Karpas-422 (cell line): ENCODE measurements at regions not wholly inside any gene's neighbourhood (a gene's known extent, or its start where the extent isn't known, plus 50 kb on each side); places are given as distances from the start of the nearest gene placed in this dataset.

Source experiments
- DNase-seq: peaks from one replicate; pipeline ENCODE4 v3.0.0-alpha.2; 2015
- H2AFZ ChIP-seq: fragments of 200-600 bp; sonication (generic); 2 replicates; pipeline ENCODE4 v1.6.1; 2014; ENCODE audit warnings: antibody characterized with exemption, low read length, mixed read lengths
- H3K27ac ChIP-seq: fragments of 200-600 bp; sonication (generic); 2 replicates; pipeline ENCODE4 v1.5.1; 2014; ENCODE audit warnings: mild to moderate bottlenecking, low read length, moderate library complexity
- H3K27me3 ChIP-seq: fragments of 200-600 bp; sonication (generic); 2 replicates; pipeline ENCODE4 v1.6.1; 2014; ENCODE audit warnings: low read length, mixed read lengths
- H3K36me3 ChIP-seq: fragments of 200-600 bp; sonication (generic); 2 replicates; pipeline ENCODE4 v1.6.1; 2014; ENCODE audit warnings: low read length, mixed read lengths; ENCODE audit not compliant: insufficient read depth
- H3K4me1 ChIP-seq: fragments of 200-600 bp; sonication (generic); 2 replicates; pipeline ENCODE4 v1.6.1; 2014; ENCODE audit warnings: mild to moderate bottlenecking, low read length, mixed read lengths
- H3K4me2 ChIP-seq: fragments of 200-600 bp; sonication (generic); 2 replicates; pipeline ENCODE4 v1.6.1; 2014; ENCODE audit warnings: low read length, low read depth, mild to moderate bottlenecking; ENCODE audit not compliant: poor library complexity, severe bottlenecking
- H3K4me3 ChIP-seq: fragments of 200-600 bp; sonication (generic); 2 replicates; pipeline ENCODE4 v1.5.1; 2014; ENCODE audit warnings: mild to moderate bottlenecking, antibody characterized with exemption, low read length, mixed read lengths
- H3K79me2 ChIP-seq: fragments of 200-600 bp; sonication (generic); 2 replicates; pipeline ENCODE4 v1.6.1; 2014; ENCODE audit warnings: mild to moderate bottlenecking, low read length, mixed read lengths
- H3K9ac ChIP-seq: fragments of 200-600 bp; sonication (generic); 2 replicates; pipeline ENCODE4 v1.6.0; 2014; ENCODE audit warnings: low read length
- H3K9me2 ChIP-seq: fragments of 200-600 bp; sonication (generic), shearing (Covaris generic); replicated peaks from 2 replicates; pipeline ENCODE4 v1.6.0; 2014; ENCODE audit warnings: mild to moderate bottlenecking, low read length, moderate library complexity; ENCODE audit not compliant: insufficient read depth
- H3K9me3 ChIP-seq: fragments of 300-700, 200-600 bp; sonication (generic); 2 replicates; pipeline ENCODE4 v1.6.1; 2014; ENCODE audit warnings: low read length, mixed read lengths
- H4K20me1 ChIP-seq: fragments of 200-600 bp; sonication (generic); 2 replicates; pipeline ENCODE4 v1.6.1; 2014; ENCODE audit warnings: mild to moderate bottlenecking, antibody characterized with exemption, low read length, low read depth; ENCODE audit not compliant: insufficient read depth

DNA sequence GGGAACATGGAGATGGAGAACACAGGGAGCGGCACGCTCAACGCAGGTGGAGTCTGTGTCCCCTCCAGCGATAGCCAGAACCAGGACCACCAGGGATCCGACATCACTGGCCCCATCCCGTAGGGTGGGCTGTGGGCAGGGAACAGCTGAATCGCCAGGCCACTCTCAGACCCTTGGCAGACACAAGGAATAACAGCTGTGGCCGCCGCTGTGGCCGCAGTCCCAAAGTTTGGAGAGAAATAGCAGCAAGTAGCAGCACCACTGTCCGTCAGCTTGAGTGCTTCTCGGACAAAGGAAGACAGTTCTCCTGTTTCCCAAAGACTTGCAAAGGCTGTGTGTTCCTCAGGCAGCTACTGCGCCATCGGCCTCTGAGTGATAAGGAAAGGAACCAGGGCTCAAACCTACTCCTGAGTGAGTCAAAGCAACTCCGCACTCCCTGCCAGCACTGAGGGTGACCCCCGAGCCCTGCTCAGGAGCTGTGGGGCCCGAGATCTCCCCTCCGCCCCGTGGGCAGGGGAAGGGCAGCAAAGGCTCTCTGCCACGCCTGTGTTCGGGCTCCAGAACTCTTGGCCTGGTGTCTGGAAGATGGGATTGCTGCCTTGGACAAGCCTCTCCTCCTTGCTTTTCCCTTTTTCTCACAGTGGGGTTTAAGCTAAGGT lies 82.3 kb upstream of the FAM20C start:
- no peak overlapping the region for H3K4me2 ChIP-seq
- H3K79me2 ChIP-seq, result no peaks in the 10 kb centered on the region
- no peaks in the 10 kb centered on the region for H4K20me1 ChIP-seq
- no peak overlapping the region for H3K27ac ChIP-seq
- H3K36me3 ChIP-seq, result no peaks in the 10 kb centered on the region
- no peak overlapping the region for H3K9ac ChIP-seq
- no peak overlapping the region for H3K4me3 ChIP-seq
- DNase-seq, result no peak
- H3K27me3 ChIP-seq, result no peaks in the 10 kb centered on the region
- H3K9me3 ChIP-seq, result no peaks in the 10 kb centered on the region
- no peaks in the 10 kb centered on the region for H3K9me2 ChIP-seq
- no peaks in the 10 kb centered on the region for H3K4me1 ChIP-seq
- no peak overlapping the region for H2AFZ ChIP-seq

DNA sequence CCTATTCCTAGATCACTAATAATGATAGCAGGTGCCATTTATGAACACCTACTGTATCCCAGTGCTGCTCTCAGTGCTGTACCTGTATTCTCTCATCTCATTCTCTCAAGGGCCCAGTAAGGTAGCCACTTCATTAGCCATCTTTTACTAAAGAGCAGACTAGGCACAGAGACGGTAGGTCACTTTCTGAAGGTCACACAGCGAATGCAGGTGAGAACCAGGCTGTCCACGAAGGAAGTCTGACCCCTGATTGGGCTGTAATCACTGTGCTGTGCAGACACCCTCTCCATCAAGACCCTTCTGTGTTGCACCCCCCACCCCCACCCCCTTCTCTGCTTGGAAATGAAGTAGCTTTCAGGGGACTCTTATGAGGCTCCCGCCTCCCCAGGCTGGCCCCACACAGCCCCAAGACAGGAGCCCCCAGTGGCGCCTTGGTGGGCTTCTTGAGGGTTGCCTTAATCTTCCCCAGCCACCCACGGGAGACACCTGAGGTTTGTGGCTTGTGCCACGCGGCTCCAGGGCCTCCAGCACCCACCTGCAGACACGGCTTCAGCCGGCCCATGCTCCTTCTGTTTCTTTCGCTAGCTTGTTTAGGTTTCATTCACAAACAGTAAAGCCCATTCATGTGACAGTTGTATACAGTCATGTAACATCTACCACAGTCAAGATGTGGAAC lies 81.7 kb upstream of the FAM20C start:
- no peaks in the 10 kb centered on the region for H3K27me3 ChIP-seq
- no peak for DNase-seq
- H3K27ac ChIP-seq, result no peak overlapping the region
- H3K79me2 ChIP-seq, result no peaks in the 10 kb centered on the region
- no peaks in the 10 kb centered on the region for H3K4me1 ChIP-seq
- no peak overlapping the region for H3K4me2 ChIP-seq
- H3K9me3 ChIP-seq, result no peaks in the 10 kb centered on the region
- H2AFZ ChIP-seq, result no peak overlapping the region
- no peaks in the 10 kb centered on the region for H3K36me3 ChIP-seq
- no peak overlapping the region for H3K9ac ChIP-seq
- H4K20me1 ChIP-seq, result no peaks in the 10 kb centered on the region
- no peaks in the 10 kb centered on the region for H3K9me2 ChIP-seq
- H3K4me3 ChIP-seq, result no peak overlapping the region

DNA sequence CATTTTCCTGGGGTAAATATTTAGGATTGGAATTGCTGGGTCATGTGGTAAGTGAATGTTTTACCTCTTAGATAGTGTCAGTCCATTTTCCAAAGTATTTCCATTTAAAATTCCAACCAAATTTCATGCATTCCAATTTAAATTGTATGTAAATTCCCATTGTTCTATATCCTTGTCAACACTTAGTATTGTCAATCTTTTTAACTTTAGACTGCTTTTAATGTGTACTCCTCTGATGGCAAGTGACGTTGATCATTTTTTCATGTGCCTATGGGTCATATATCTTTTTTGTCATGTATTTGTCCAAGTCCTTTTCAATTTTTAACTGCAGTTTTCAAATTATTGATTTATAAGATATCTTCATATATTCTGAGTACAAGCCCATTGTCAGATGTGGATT lies 80.8 kb upstream of the FAM20C start:
- no peaks in the 10 kb centered on the region for H3K9me3 ChIP-seq
- no peak for DNase-seq
- H3K36me3 ChIP-seq, result no peaks in the 10 kb centered on the region
- no peak overlapping the region for H3K27ac ChIP-seq
- H3K4me3 ChIP-seq, result no peak overlapping the region
- no peaks in the 10 kb centered on the region for H3K27me3 ChIP-seq
- no peaks in the 10 kb centered on the region for H3K9me2 ChIP-seq
- H3K4me2 ChIP-seq, result no peak overlapping the region
- H3K9ac ChIP-seq, result no peak overlapping the region
- no peaks in the 10 kb centered on the region for H3K4me1 ChIP-seq
- H4K20me1 ChIP-seq, result no peaks in the 10 kb centered on the region
- H3K79me2 ChIP-seq, result no peaks in the 10 kb centered on the region
- H2AFZ ChIP-seq, result no peak overlapping the region

DNA sequence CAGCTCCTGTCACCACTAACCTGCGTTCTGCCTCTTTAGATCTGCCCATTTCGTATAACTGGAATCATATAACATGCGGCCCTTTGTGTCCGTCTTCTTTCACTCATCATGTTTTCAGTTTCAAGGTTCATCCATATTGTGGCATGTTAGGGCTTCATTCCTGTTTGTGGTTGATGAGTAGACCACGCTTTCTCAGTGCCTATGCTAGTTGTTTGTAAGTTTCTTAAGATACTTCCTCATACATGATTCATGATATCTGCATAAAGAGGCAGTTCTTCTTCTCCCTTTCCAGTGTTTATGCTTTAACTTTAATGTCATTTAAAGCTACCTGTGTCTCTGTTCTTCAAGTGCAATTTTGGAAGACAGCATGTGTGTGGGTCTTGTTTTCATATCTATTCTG lies 79.5 kb upstream of the FAM20C start:
- Histone ChIP-seq H3K36me3 (no peaks in the 10 kb centered on the region), H2AFZ (no peak overlapping the region), H3K9ac (no peak overlapping the region), H3K27me3 (no peaks in the 10 kb centered on the region), H3K27ac (no peak overlapping the region), H3K4me1 (no peaks in the 10 kb centered on the region), H3K9me3 (no peaks in the 10 kb centered on the region), H3K9me2 (no peaks in the 10 kb centered on the region), H3K4me3 (no peak overlapping the region), H3K4me2 (no peak overlapping the region), H4K20me1 (no peaks in the 10 kb centered on the region), H3K79me2 (no peaks in the 10 kb centered on the region)
- no peak for DNase-seq

DNA sequence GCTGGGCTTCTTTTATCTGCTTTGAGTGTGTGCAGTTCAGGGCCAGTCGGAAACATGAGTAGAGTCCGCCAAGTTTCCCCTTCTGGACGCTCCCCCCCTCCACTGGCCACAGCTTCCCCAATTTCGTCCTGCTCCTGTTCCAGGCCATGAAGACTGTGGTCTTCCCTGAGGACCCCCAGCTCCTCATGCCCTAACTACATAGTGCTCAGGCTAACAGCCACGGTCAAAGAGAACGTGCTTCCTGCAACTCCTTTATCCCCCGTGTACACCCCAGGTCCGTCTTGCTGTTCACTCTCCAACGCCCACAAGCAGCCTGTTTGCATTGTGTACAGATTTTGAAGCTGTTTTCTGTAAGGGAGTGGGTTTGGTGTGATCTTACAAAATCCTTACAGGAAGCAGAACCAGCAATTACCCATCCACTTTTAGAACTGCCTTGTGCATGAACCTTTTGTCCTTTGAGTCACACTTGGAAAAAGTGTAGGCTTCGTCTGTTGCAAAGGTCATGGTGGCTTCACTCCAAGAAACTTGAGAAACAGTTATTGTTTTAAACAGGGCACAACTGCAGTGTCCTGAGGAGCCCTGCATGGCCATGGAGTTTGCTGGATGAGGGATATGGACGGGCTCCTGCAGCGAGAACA lies 77.0 kb upstream of the FAM20C start:
- H3K27me3 ChIP-seq, result no peaks in the 10 kb centered on the region
- DNase-seq, result no peak
- H3K4me2 ChIP-seq, result no peak overlapping the region

DNA sequence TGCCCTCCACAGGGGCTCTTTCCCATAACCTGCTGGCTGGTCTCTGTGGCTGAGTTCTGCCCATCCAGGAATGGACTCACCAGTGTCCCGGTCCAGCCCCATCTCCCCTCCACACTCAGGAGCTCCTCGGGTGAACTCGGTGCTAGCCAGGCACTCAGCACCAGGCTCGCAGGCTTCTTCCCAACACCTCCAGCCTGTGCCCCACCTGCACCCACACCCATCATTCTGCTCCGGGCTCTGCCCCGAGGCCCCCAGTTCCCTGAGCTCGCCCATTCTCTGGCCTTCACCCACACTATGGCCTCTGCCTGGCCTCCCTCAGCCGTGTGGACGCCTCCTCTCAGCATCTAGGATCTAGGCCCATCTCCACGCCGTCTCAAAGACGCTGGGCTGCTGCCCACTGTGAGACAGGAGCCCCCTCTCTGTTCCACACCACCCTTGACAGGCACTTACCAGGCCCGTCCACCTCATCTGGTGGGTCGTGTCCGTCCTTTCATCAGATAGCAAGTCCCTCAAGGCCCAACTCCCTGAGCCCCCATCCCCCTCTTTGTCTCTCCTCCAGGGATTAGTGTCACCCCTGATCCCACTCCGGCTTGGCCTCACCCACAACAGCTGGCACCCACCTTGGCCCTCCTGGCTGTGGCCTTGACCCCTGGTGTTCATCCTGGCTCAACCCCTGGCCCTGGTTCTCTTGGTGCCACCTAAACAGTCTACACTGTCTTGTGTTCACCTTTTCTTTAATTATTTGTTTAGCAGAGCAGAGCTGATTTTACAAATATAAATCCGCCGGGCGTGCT lies 76.0 kb upstream of the FAM20C start:
- no peak overlapping the region for H3K9ac ChIP-seq
- no peaks in the 10 kb centered on the region for H4K20me1 ChIP-seq
- H3K9me2 ChIP-seq, result no peaks in the 10 kb centered on the region
- no peaks in the 10 kb centered on the region for H3K9me3 ChIP-seq
- no peak for DNase-seq
- H3K4me3 ChIP-seq, result no peak overlapping the region
- H3K79me2 ChIP-seq, result no peaks in the 10 kb centered on the region
- H3K27me3 ChIP-seq, result no peaks in the 10 kb centered on the region
- no peak overlapping the region for H3K4me2 ChIP-seq
- no peaks in the 10 kb centered on the region for H3K4me1 ChIP-seq
- no peak overlapping the region for H3K27ac ChIP-seq
- no peaks in the 10 kb centered on the region for H3K36me3 ChIP-seq
- no peak overlapping the region for H2AFZ ChIP-seq

More for the DNA sequence above, 77.0 kb upstream of the FAM20C start:
- Histone ChIP-seq H3K27ac (no peak overlapping the region), H4K20me1 (no peaks in the 10 kb centered on the region), H2AFZ (no peak overlapping the region), H3K4me3 (no peak overlapping the region), H3K4me1 (no peaks in the 10 kb centered on the region), H3K36me3 (no peaks in the 10 kb centered on the region), H3K9me2 (no peaks in the 10 kb centered on the region), H3K9ac (no peak overlapping the region), H3K9me3 (no peaks in the 10 kb centered on the region), H3K79me2 (no peaks in the 10 kb centered on the region)

DNA sequence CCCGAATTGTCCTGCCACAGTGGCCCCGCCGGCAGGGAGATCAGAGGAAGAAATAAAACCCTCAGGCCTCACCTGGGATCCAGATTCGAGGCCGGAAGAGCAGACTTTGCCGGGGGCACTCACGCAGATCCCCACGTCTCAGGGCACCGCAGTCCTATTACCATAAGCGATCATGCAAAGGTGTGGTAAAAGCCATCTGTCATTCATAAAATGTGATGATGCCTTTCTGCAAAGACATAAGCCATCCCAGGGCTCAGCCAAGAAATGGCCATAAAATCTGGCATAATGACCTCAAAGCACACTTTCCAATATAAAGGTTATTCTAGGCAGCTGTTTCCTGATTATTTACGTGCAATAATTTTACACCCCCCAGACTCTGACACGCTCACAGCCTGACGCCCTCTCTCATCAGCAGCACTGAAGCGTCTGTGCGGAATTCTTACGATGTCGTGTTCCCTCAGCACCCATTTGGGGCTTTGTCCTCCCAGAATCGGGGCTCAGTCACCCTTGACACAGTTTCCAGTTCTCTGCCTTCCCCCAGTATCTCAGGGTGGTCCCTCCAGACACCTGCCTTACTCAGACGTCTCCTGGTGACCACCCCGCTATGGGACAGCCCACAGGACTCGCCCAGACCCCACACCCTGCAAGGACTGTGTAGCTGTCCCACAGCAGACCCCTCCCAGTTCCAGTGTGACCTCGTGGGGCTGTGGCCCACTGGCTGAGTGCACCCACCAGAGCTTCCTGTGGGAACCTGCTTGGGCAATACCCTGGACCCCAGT lies 74.3 kb upstream of the FAM20C start:
- no peak overlapping the region for H3K27ac ChIP-seq
- no peaks in the 10 kb centered on the region for H3K4me1 ChIP-seq
- H2AFZ ChIP-seq, result no peak overlapping the region
- H3K4me2 ChIP-seq, result no peak overlapping the region
- no peaks in the 10 kb centered on the region for H4K20me1 ChIP-seq
- H3K9me2 ChIP-seq, result no peaks in the 10 kb centered on the region
- no peaks in the 10 kb centered on the region for H3K79me2 ChIP-seq
- no peak overlapping the region for H3K4me3 ChIP-seq
- no peaks in the 10 kb centered on the region for H3K27me3 ChIP-seq
- no peak overlapping the region for H3K9ac ChIP-seq
- DNase-seq, result no peak
- H3K9me3 ChIP-seq, result no peaks in the 10 kb centered on the region
- H3K36me3 ChIP-seq, result no peaks in the 10 kb centered on the region
